ENCODE measurements at regions not wholly inside any gene's neighbourhood (a gene's known extent, or its start where the extent isn't known, plus 50 kb on each side); places are given as distances from the start of the nearest gene placed in this dataset.

DNA sequence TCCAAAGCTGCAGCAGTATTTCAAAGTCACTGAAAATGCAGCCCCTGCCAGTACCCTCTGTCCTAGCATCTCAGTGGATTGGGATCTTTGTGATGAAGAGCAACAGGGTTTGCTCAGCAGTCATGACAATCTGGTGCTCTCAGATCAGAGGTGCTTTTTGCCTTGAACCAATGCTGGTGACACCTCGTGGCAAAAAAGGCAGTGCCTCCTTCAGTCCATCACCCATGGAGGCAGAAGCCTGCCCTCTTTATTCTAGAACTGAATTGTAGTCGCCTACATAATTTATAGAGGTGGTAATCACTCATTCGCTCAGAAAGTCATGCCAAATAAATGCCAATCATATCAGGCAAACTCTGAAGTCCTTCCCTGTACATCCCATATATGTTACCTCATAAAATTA, 126.0 kb upstream of the VRK1 start:
- WGBS (ENCODE audit: low lambda C conversion rate, missing lambda C conversion rate), result 78% methylated on average over 3 of the region's 3 CpGs
- peaks cover 5% of the 10 kb centered on the region for H3K27me3 ChIP-seq
- H3K36me3 ChIP-seq (replicated peaks; ENCODE audit: insufficient read depth, low read depth), result no peaks in the 10 kb centered on the region
- no peaks in the 10 kb centered on the region for H3K9me2 ChIP-seq (replicated peaks; ENCODE audit: insufficient read depth)
- no peaks in the 10 kb centered on the region for H3K9me3 ChIP-seq (ENCODE audit: low read depth)
- TF ChIP-seq, protein P1, sequence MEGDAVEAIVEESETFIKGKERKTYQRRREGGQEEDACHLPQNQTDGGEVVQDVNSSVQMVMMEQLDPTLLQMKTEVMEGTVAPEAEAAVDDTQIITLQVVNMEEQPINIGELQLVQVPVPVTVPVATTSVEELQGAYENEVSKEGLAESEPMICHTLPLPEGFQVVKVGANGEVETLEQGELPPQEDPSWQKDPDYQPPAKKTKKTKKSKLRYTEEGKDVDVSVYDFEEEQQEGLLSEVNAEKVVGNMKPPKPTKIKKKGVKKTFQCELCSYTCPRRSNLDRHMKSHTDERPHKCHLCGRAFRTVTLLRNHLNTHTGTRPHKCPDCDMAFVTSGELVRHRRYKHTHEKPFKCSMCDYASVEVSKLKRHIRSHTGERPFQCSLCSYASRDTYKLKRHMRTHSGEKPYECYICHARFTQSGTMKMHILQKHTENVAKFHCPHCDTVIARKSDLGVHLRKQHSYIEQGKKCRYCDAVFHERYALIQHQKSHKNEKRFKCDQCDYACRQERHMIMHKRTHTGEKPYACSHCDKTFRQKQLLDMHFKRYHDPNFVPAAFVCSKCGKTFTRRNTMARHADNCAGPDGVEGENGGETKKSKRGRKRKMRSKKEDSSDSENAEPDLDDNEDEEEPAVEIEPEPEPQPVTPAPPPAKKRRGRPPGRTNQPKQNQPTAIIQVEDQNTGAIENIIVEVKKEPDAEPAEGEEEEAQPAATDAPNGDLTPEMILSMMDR (IDR thresholded peaks at IDR 0.05; ENCODE audit: poor library complexity), result no peak
- TF ChIP-seq EZH2phosphoT487 (IDR thresholded peaks at IDR 0.05; ENCODE audit: low read depth, severe bottlenecking, unreplicated experiment) (no peak), EZH2 (IDR thresholded peaks at IDR 0.05; ENCODE audit: borderline replicate concordance) (no peak)
- no peaks in the 10 kb centered on the region for H3K79me2 ChIP-seq
- H3K4me3 ChIP-seq, result no peak overlapping the region
- no peak overlapping the region for H3K27ac ChIP-seq
- H3K4me1 ChIP-seq (ENCODE audit: insufficient read depth), result no peaks in the 10 kb centered on the region
- no peak overlapping the region for H2AFZ ChIP-seq
- H4K20me1 ChIP-seq (ENCODE audit: insufficient read depth, poor library complexity, severe bottlenecking), result no peaks in the 10 kb centered on the region
- no peak for DNase-seq (ENCODE audit: low spot score)
- no peak overlapping the region for H3K4me2 ChIP-seq

DNA sequence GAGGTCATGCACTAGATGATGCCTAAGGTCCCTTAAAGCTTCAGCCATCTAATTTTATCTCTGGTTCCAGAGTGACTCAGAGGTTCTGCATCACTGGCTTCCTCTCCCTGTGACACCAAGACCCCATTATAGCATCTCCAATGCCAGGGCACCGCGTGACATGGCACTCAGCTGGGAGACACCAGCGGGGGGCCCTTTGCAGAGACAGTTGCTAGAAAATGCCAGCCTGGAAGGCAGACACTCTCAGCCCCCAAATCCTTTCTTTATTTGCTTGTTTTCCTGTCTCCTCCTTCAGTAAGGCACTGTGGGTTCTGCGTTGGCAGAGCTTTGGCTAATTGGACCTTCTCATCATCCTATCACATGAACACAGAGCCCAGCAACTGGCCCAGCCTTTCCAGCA, 123.5 kb upstream of the VRK1 start:
- 91% methylated on average over 4 of the region's 4 CpGs for WGBS (ENCODE audit: low lambda C conversion rate, missing lambda C conversion rate)
- H3K9me2 ChIP-seq (replicated peaks; ENCODE audit: insufficient read depth), result no peaks in the 10 kb centered on the region
- peaks cover 3% of the 10 kb centered on the region for H3K27me3 ChIP-seq
- no peak overlapping the region for H3K4me3 ChIP-seq
- H3K27ac ChIP-seq, result no peak overlapping the region
- DNase-seq (ENCODE audit: low spot score), result no peak
- H3K4me1 ChIP-seq (ENCODE audit: insufficient read depth), result no peaks in the 10 kb centered on the region
- no peak overlapping the region for H3K4me2 ChIP-seq
- TF ChIP-seq, protein P1 (IDR thresholded peaks at IDR 0.05; ENCODE audit: poor library complexity), result no peak
- TF ChIP-seq EZH2 (IDR thresholded peaks at IDR 0.05; ENCODE audit: borderline replicate concordance), result no peak
- no peak for TF ChIP-seq EZH2phosphoT487 (IDR thresholded peaks at IDR 0.05; ENCODE audit: low read depth, severe bottlenecking, unreplicated experiment)
- H3K79me2 ChIP-seq, result no peaks in the 10 kb centered on the region
- H4K20me1 ChIP-seq (ENCODE audit: insufficient read depth, poor library complexity, severe bottlenecking), result no peaks in the 10 kb centered on the region
- no peaks in the 10 kb centered on the region for H3K9me3 ChIP-seq (ENCODE audit: low read depth)
- H3K36me3 ChIP-seq (replicated peaks; ENCODE audit: insufficient read depth, low read depth), result no peaks in the 10 kb centered on the region
- H2AFZ ChIP-seq, result no peak overlapping the region

DNA sequence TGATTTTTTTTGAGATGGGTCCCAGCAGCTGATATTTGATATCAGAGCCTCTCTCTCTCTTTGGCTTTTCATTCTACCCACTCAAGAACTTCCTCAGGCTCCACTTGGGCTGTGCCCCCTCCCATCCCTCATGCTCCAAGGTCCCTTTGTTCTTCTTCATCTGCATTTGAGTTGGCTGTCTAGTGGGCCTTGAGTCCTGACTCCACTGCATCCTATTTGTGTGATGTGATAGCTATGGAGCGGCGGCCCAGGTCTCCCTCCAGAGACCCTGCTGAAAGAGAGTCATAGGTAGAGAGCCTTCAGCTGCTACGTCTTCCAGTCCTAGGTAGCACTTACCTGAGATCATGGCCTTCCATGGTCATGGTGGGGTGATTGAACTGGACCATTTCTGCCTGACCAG, 123.1 kb upstream of the VRK1 start:
- Histone ChIP-seq H2AFZ (no peak overlapping the region), H3K9me2 (replicated peaks; ENCODE audit: insufficient read depth) (no peaks in the 10 kb centered on the region), H3K27me3 (peaks cover 3% of the 10 kb centered on the region), H3K4me1 (ENCODE audit: insufficient read depth) (no peaks in the 10 kb centered on the region), H3K9me3 (ENCODE audit: low read depth) (no peaks in the 10 kb centered on the region), H4K20me1 (ENCODE audit: insufficient read depth, poor library complexity, severe bottlenecking) (no peaks in the 10 kb centered on the region), H3K27ac (no peak overlapping the region), H3K4me2 (no peak overlapping the region), H3K79me2 (no peaks in the 10 kb centered on the region), H3K4me3 (no peak overlapping the region), H3K36me3 (replicated peaks; ENCODE audit: insufficient read depth, low read depth) (no peaks in the 10 kb centered on the region)
- no peak for DNase-seq (ENCODE audit: low spot score)
- WGBS (ENCODE audit: low lambda C conversion rate, missing lambda C conversion rate), result 98% methylated on average over 3 of the region's 3 CpGs
- TF ChIP-seq EZH2 (IDR thresholded peaks at IDR 0.05; ENCODE audit: borderline replicate concordance) (no peak), EZH2phosphoT487 (IDR thresholded peaks at IDR 0.05; ENCODE audit: low read depth, severe bottlenecking, unreplicated experiment) (no peak)
- TF ChIP-seq, protein P1 (IDR thresholded peaks at IDR 0.05; ENCODE audit: poor library complexity), result no peak

DNA sequence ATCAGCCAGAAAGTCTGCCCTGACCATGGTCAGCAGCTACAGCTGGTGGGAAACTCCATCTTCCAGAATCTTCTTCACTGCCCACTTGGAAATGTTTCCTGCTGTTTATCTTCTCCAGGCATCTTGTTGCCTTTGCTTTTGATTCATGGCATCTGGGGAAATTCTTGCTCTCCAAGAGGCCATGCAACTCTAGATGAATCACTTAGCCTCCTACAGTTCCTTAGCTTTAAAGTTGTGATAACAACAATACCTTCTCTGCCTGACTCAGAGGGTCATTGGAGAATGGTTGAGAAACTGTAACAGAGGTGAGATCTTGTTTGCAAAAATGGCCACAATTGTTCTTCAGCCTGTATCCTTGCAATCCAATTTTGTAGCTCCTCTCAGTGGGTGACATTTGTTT, 121.0 kb upstream of the VRK1 start:
- Histone ChIP-seq H2AFZ (no peak overlapping the region), H4K20me1 (ENCODE audit: insufficient read depth, poor library complexity, severe bottlenecking) (no peaks in the 10 kb centered on the region)
- TF ChIP-seq, protein P1 (IDR thresholded peaks at IDR 0.05; ENCODE audit: poor library complexity), result no peak
- TF ChIP-seq EZH2phosphoT487 (IDR thresholded peaks at IDR 0.05; ENCODE audit: low read depth, severe bottlenecking, unreplicated experiment), result no peak
- TF ChIP-seq EZH2 (IDR thresholded peaks at IDR 0.05; ENCODE audit: borderline replicate concordance), result no peak

More for the DNA sequence above, 121.0 kb upstream of the VRK1 start:
- Histone ChIP-seq H3K4me2 (no peak overlapping the region), H3K27ac (no peak overlapping the region), H3K9me2 (replicated peaks; ENCODE audit: insufficient read depth) (no peaks in the 10 kb centered on the region), H3K36me3 (replicated peaks; ENCODE audit: insufficient read depth, low read depth) (no peaks in the 10 kb centered on the region), H3K4me3 (no peak overlapping the region), H3K4me1 (ENCODE audit: insufficient read depth) (no peaks in the 10 kb centered on the region), H3K79me2 (no peaks in the 10 kb centered on the region), H3K9me3 (ENCODE audit: low read depth) (no peaks in the 10 kb centered on the region), H3K27me3 (peaks cover 3% of the 10 kb centered on the region)
- DNase-seq (ENCODE audit: low spot score), result no peak

All from hepatocyte (in vitro differentiated cells).